ENCODE measurements at regions not wholly inside any gene's neighbourhood (a gene's known extent, or its start where the extent isn't known, plus 50 kb on each side); places are given as distances from the start of the nearest gene placed in this dataset.
A peak's percentile ranks its signal among the peaks of the same experiment; 100 is the strongest.

- DNase-seq: no peak
Measured at GRCh38 chr12:90301561-90302133, 593.0 kb upstream of the ATP2B1 start.

DNA sequence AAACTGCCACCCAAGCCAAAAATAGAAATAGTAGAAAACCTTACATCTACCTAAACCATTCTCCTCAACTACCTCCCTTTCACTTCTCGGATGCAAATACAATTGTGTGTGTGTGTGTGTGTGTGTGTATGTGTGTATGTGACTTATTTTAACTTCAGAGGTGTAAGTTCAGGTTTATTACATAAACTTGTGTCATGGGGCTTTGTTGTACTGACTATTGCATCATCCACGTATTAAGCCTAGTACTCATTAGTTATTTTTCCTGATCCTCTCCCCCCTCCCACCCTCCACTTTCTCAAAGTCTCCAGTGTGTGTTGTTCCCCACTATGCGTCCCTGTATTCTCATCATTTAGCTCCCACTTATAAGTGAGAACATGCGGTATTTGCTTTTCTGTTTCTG lies 592.5 kb upstream of the ATP2B1 start:
- no peak for DNase-seq

DNA sequence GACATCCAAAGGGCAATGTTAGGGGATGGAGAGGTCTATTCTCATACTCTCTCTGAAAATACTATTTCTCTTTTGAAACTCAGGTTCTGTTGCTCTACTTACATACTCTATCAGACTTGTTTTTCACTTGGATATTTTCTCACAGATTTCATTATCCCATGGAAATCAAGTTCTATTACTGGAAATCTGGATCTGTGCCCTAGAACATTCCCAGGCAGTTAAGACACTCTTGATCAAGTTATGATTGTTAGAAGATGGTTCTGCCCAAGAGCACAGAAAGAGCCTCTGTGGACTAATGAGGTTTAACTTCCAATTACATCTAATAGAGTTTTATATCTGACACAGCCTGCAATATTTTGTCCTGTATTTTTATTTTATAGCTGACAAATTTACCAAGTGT lies 591.0 kb upstream of the ATP2B1 start:
- DNase-seq: no peak

- DNase-seq: no peak
Measured at GRCh38 chr12:90299121-90299520, 590.5 kb upstream of the ATP2B1 start.

- DNase-seq: no peak
Measured at GRCh38 chr12:90298289-90298948, 589.8 kb upstream of the ATP2B1 start.

DNA sequence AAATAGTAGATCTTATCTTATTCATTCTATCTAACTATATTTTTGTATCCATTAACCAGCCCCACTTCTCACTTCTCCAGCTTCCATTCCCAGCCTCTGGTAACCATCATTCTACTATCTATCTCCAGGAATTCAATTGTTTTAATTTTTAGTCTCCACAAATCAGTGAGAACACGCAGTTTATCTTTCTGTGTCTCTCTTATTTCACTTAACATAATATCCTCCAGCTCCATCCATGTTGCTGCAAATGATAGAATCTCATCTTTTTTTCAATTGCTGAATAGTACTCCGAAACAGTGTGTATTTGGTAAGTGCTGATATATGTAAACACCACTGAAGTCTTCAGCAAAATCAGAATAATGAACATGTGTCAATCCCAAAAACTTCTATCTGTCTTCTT lies 587.2 kb upstream of the ATP2B1 start:
- no peak for DNase-seq

DNA sequence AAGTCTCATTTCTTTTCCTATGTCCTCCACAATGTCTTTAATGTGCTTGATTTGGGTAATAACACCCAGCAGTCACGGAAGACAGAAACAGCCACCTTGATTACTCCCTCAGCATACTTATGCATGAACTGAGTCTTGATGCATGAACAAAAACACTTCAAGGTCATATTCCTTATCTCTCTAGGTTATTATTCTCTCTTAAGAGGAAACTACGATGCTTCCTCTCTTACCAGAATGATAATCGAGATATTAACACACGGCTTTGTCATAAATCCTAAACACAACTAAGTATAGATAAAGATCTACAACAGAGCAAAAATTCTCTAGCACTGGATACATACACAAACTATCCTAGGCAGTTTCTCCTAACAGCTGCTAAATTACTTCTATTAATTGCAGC lies 583.5 kb upstream of the ATP2B1 start:
- no peak for DNase-seq

DNA sequence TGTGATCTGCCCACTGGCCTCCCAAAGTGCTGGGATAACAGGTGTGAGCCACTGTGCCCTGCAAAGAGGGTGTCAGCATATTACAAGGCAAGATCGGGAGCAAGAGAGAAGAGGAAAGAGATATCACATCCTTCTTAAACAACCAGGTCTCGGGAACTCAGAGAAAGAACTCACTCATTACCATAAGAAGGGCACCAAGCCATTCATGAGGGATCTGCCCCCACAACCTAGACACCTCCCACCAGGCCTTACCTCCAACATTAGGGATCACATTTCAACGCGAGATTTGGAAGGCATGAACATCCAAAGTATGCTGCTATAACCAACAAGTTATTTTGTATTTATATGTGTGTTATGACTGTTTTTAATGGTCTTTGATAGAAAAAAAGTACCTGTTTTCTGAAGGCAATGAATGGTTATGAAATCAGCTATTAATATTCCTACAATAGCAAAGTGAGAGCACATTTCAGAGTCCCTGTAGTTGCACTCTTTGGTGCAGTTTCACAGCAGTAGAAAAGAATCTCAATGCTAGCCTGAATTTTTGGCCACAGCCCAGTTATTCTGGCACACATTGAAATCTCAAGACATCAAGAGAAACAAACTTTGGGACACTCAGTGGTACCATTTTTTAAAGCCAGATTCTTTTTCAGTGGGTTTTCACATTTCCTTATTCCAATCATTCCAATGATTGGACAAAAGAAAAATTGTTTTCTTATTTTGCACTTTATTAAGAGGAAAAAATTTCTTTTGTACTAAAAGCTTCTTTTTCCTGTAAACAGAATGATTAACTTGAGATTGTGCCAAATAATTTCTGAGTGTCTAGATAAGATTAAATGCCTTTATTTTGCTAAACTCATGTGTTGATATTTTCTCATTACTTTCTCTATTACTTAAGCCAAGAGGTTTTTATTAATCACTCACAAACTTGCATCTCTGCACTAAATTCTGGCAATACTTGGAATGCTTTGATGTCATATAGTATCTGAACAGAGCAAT lies 582.6 kb upstream of the ATP2B1 start:
- DNase-seq: no peak

DNA sequence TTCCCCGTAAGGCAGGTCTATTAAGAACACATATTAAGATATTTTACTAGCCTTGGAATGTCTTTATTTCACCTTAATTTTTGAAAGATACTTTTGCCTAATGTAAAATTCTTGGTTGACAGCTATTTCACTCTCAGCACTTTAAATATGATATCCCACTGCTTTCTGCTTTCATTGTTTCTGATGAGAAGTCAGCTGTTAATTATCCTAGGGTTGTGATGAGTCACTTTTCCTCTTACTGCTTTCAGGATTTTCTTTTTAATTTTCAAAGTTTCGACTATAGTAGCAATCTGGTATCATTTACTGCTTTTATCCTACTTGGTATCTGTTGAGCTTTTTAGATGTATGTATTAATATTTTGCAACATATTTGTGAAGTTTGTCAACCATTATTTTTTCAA lies 578.9 kb upstream of the ATP2B1 start:
- DNase-seq: no peak

GRCh38 chr12:90281154-90281868 lies 572.7 kb upstream of the ATP2B1 start:
- no peak for DNase-seq

GRCh38 chr12:90280564-90281058 lies 572.0 kb upstream of the ATP2B1 start:
- no peak for DNase-seq

GRCh38 chr12:90280033-90280432 lies 571.4 kb upstream of the ATP2B1 start:
- no peak for DNase-seq

DNA sequence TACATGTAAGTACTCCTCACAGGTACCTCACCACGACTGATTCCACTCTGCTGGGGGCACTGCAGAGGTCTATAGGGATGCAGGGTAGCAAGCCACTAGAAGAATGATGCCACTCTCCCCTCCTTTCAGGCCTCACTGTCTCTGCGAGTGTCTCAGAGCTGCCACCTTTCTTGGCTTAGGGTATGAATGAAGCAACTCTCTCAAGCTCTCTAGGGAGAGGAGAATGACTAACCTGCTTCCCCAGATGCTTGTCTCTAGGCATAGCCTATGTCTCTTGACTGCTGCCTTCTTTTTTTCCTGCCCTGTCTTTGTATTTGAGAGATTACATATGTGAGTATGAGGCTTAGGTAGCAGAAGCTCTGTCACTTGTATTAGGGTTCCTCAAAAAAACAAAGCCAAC lies 566.5 kb upstream of the ATP2B1 start:
- no peak for DNase-seq

GRCh38 chr12:90274407-90274806 lies 565.8 kb upstream of the ATP2B1 start:
- no peak for DNase-seq

- DNase-seq: no peak
Measured at GRCh38 chr12:90268574-90268973, 559.9 kb upstream of the ATP2B1 start.

DNA sequence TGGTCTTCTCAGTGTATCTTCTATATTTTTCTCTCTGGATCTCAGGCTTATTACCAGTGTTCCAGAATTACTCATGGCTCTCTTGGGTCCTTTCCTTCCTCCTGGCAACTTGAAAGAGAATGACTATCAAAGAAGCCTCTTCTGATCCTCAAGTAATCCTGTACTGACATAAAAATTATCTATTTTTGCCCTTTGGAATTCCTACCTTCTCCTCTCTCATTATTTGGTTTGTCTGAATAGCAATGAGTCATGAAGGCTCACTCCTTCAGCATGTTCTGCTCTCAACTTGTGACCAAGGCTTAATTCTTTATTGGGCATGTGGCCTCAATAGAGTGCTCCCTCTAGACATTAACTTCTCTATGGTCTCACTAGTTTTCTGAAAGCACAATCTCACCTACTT lies 553.6 kb upstream of the ATP2B1 start:
- DNase-seq: no peak

DNA sequence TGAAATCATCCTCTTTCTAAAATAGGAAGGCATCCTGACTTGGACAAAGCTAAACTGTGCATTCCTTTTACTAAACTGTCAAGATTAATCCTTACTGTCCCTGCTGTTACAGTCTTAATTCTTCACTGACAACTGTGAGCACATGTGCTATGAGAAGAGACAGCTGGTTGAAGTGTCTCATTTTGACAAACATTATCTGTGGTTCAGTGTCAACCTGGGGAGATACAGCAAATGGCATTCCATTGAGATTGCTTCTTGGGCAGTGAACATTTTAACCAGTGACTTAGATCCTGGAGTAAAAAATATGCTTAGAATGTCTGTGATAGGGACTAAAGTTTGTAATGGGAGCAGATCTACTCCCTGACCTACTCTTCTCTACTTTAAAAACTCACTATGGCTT lies 552.6 kb upstream of the ATP2B1 start:
- peak; percentile 72 for DNase-seq

DNA sequence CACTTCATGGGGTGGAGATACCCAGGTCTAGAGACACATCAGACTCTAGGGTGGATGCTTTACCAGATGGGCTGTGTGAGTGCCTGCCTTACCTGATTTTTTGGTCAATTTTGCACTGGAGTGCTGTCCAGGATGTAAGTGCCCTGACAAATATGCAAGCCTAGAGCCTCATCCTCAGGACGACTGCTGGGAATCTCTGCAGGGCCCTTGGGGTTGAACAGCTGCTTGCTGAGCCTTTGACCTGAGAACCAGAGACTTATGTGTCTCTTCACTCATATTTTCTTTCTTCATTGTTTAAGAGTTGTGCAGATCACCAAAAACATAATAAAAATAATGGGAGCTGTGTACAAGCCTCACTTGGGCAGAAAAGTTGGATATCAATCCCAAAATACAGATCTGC lies 551.5 kb upstream of the ATP2B1 start:
- DNase-seq: no peak

- no peak for DNase-seq
Measured at GRCh38 chr12:90257927-90258624, 549.4 kb upstream of the ATP2B1 start.

DNA sequence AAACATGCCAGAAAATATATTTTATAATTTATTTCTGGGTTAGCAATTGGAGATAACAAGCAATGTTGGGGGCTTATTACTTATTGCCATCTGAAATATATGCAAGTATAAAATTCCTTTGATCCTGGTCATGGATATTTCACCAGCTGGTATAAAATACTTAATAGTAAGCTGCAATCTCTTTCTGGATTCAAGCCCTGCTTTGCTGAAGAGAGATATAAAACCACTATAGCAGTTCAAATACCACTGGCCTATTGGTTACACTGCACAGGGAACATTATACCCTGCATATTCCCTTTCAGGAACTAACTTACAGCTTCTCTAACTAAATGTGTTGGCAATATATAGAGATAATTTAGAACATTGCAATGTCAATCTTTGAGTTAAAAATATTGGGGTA lies 546.2 kb upstream of the ATP2B1 start:
- DNase-seq: no peak

DNA sequence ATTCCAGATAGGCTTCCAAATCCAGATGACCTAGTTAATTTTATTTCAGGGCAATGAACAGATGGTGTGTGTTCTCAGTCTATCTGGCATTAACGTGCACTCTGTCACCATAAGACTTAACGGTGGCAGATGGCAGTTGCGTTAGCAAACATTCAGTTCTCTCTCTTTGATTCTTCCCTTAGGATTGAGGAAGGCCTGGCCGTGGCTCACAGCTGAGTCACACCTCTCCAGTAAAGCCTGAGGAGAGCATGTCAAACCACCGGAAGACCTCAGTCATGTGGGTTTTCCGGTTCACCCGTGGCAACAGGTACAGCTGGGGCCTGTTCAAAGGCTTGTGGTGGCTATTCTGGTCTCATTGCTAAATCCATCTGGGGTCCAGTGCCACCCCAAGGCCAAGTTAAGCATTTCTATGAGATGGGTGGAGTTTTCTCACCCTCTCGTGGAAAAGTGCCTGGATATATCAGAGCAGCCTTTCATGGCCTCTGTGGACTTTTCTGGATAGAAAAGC lies 545.1 kb upstream of the ATP2B1 start:
- DNase-seq: peak; percentile 97

- DNase-seq: no peak
Measured at GRCh38 chr12:90253136-90253535, 544.5 kb upstream of the ATP2B1 start.

Data from NCI-H524 treated with DMSO at 0.1 percent for 48 hours (cell line).